ENCODE measurements at regions not wholly inside any gene's neighbourhood (a gene's known extent, or its start where the extent isn't known, plus 50 kb on each side); places are given as distances from the start of the nearest gene placed in this dataset.

GRCh38 chr14:76957224-76957891, 71.2 kb downstream of the IRF2BPL start:
- H3K4me3 ChIP-seq: peak overlapping the region; percentile 46
- H3K27ac ChIP-seq: peak overlapping the region; percentile 95
- H3K4me1 ChIP-seq: peaks cover 60% of the 10 kb centered on the region
- H3K27me3 ChIP-seq: no peaks in the 10 kb centered on the region
- no peak for TF ChIP-seq CTCF (IDR thresholded peaks at IDR 0.05)
- no peaks in the 10 kb centered on the region for H3K9me3 ChIP-seq
- no peak for DNase-seq
- no peaks in the 10 kb centered on the region for H3K36me3 ChIP-seq
- no peak for ATAC-seq
- intact Hi-C loops (cut with DNase I): loop anchor here (10.0 kb wide), 1 partner anchor 67 kb away; the partner anchor contains the start of gene IRF2BPL

- Histone ChIP-seq H3K4me3 (peak overlapping the region; percentile 46), H3K4me1 (peaks cover 54% of the 10 kb centered on the region), H3K9me3 (no peaks in the 10 kb centered on the region), H3K27me3 (no peaks in the 10 kb centered on the region), H3K36me3 (no peaks in the 10 kb centered on the region), H3K27ac (peak overlapping the region; percentile 95)
- intact Hi-C loops (cut with DNase I): loop anchor here (10.0 kb wide), 1 partner anchor 68 kb away; the partner anchor contains the start of gene IRF2BPL
- TF ChIP-seq CTCF (IDR thresholded peaks at IDR 0.05): peak; percentile 9
- DNase-seq (peak; percentile 94), ATAC-seq (peak; percentile 87)
Observed at GRCh38 chr14:76956316-76957090, 72.0 kb downstream of the IRF2BPL start.

GRCh38 chr14:76955575-76956315, 72.8 kb downstream of the IRF2BPL start:
- H3K36me3 ChIP-seq: no peaks in the 10 kb centered on the region
- DNase-seq (no peak), ATAC-seq (peak; percentile 27)
- peak overlapping the region; percentile 46 for H3K4me3 ChIP-seq
- intact Hi-C loops (cut with DNase I): loop anchor here (10.0 kb wide), 1 partner anchor 69 kb away; the partner anchor contains the start of gene IRF2BPL
- no peak for TF ChIP-seq CTCF (IDR thresholded peaks at IDR 0.05)
- H3K27ac ChIP-seq: peak overlapping the region; percentile 95
- peaks cover 50% of the 10 kb centered on the region for H3K4me1 ChIP-seq
- H3K27me3 ChIP-seq: no peaks in the 10 kb centered on the region
- H3K9me3 ChIP-seq: no peaks in the 10 kb centered on the region

- H3K36me3 ChIP-seq: no peaks in the 10 kb centered on the region
- no peaks in the 10 kb centered on the region for H3K9me3 ChIP-seq
- ATAC-seq: no peak
- peaks cover 60% of the 10 kb centered on the region for H3K4me1 ChIP-seq
- H3K4me3 ChIP-seq: no peak overlapping the region
- no peak for TF ChIP-seq CTCF (IDR thresholded peaks at IDR 0.05)
- H3K27ac ChIP-seq: peak overlapping the region; percentile 95
- intact Hi-C loops (cut with DNase I): loop anchor here (10.0 kb wide), 1 partner anchor 70 kb away; the partner anchor contains the start of gene IRF2BPL
- no peaks in the 10 kb centered on the region for H3K27me3 ChIP-seq
- DNase-seq: no peak
Observed at GRCh38 chr14:76954394-76955190, 73.9 kb downstream of the IRF2BPL start.

All from upper lobe of right lung (tissue), 1 donor.